ENCODE measurements at regions not wholly inside any gene's neighbourhood (a gene's known extent, or its start where the extent isn't known, plus 50 kb on each side); places are given as distances from the start of the nearest gene placed in this dataset.
"Not testable (repeated sequence)": the region's sequence is repeated elsewhere in the genome, so short reads cannot be mapped to it uniquely, and the experiment has no call there.

DNA sequence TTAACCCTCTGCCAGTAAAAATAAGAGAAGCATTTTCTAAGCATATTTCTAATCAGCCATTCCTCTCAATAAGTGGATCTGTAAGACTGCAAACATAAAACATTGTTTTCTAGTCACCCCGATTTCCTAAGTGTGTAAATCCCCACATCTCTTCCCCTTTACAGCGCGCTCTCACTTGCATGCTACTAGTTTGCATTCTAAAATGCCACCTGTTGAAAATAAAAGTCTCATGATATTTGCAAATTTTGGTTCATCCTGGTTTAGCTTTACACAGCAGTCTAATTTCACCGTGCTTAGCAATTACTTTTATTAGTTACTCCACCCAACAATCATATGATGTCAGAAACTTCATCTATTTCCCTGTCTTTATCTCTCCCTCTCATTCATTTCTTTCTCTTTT is 1230.7 kb upstream of the ZEB2 start:
- DNase-seq, result no peak

DNA sequence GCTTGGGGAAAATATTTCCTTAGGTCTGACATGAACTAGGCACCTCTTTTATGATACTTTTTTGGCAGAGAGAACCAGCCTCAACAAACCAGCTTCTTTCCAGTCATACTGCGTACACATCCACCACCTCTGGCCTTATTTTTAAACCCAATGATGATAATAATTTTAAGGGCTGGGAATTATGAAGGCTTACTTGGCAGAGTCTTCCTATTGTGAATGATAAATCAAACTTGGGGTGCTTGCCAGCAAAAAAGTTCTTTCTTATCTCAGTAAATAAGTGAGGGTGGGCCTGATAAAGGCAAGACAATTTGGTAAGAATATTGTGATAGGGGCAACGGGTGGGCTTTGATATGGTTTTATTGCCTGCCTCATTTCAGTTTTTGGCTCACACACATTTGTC is 1230.2 kb upstream of the ZEB2 start:
- no peak for DNase-seq

- DNase-seq, result no peak
These were observed 1229.6 kb upstream of the ZEB2 start for GRCh38 chr2:145749556-145749955.

GRCh38 chr2:145748927-145749326 is 1229.0 kb upstream of the ZEB2 start:
- no peak for DNase-seq

DNA sequence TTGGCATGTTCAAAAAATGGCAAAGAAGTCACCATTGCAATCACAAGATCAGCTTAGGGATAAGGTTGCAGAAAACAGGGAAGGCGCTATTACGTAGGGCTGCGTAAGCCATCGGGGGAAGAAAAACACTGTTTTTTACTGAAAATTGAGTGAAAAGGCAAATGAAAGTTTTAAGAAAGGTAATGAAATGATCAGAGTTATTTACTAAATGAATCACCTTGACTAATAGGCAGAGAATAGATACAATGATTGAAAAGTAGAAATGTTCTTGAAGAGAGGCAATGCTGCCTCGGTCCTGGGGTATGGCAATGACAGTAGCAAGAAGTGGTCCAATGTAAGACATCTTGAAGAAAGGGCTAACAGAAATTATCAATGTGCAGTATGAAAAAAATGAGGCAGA is 1227.8 kb upstream of the ZEB2 start:
- no peak for DNase-seq

- DNase-seq, result not testable (repeated sequence)
These were observed 1225.4 kb upstream of the ZEB2 start for GRCh38 chr2:145745387-145745721.

DNA sequence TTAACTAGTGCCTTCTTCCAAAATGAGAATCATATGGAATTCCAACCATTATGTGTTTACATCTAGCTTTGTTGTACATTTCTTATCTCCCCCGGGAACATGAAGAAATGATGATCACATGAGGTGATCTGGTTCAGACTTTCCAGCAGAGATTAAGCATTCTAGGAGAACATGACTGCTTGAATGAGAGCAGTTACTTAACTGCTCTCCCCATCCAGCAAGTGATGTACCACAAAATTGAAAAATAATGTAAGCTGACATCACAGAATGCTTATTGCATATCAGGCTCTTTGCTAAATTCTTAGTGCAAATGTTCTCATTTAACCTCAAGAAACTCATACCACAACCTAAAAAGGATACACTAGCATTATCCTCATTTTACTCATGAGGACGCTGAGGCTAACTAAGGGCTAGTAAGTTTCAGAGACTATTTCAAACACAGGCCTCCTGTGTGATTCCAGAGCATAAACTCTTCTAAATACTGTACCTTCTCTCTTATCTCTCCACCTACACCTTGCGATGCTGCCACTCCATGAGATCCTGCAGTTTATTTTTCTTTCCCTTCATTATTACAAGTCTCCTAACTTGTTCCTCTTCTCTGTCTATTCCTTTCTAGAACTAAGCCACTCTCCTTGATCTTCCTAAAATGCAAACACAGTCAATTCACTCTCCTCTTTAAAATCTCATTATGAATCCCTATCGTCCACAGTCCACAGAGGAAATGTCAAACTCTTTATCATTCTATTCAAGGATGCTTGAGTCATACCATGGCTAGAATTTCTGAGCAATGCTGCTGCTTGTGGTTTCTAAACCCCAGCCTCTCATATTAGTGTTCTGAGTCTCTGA is 1224.8 kb upstream of the ZEB2 start:
- peak; percentile 59 for DNase-seq

DNA sequence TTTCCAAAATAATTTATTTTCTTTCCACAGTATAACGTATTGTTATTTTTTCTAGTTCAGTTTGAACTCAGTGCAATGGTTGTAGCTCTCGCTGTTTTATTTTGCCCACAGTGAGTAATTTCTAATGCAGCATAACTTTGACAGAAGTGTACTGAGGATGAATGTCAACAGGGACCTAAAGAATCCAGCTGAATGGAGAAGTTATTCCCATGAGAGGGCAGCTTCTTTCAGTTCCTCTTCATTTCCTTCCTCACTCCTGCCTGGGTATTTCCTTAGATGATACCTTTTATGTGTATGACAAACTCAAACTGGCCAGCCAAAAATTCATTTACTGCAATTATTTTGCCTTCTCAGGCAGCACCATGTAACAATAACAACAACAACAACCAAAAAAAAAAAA is 1223.1 kb upstream of the ZEB2 start:
- peak; percentile 68 for DNase-seq

DNA sequence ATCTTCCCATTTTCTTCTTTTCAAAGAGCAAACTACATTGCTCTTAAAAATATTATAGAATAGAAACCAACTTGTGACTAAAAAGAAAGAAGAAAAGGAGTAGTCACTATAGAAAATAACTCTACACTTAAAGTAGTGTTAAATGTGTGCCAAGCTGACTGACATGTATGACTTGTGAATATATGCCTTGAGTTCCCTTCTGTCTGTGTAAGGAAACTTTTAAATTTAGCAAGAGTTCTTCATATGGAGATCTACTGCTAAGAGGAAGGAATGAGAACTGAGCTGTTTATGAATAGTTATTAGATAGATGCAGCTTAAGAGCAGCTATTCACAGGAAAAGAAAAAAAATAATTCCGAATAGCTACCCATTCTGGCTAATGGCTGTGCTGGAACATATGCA is 1221.7 kb upstream of the ZEB2 start:
- no peak for DNase-seq

DNA sequence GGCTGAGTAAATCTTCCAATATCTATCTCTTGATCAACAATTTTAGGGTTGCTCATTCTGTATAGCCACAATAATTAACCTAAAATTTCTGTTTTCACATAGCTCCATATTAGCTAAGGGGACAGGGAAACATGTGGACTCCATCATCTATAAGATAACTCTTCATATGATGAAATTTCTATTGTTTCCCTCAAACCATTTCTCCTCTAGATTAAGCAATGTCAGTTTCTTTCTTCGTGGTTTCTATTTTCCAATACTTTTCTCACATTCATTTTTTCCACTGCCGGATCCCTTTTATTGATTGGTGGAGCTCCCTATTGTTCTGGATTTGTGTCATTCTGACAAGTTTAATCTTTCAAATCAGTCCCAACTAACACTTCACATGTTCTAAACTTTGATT is 1221.3 kb upstream of the ZEB2 start:
- no peak for DNase-seq

DNA sequence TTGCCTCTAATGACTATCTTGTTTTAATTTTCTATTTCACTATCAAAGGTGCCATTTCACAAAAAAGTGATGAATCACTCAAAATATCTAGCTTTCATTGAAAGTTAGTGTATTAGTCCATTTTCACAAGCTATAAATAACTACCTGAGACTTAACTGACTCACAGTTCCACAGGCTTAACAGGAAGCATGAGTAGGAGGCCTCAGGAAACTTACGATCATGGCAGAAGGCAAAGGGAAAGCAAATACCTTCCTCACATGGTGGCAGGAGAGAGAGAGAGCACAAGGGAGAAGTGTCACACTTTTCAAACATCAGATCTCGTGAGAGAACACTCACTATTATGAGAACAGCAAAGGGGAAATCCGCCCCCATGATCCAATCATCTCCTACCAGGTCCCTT is 1220.4 kb upstream of the ZEB2 start:
- DNase-seq, result no peak

- no peak for DNase-seq
These were observed 1219.8 kb upstream of the ZEB2 start for GRCh38 chr2:145739681-145740080.

- no peak for DNase-seq
These were observed 1217.0 kb upstream of the ZEB2 start for GRCh38 chr2:145736871-145737270.

DNA sequence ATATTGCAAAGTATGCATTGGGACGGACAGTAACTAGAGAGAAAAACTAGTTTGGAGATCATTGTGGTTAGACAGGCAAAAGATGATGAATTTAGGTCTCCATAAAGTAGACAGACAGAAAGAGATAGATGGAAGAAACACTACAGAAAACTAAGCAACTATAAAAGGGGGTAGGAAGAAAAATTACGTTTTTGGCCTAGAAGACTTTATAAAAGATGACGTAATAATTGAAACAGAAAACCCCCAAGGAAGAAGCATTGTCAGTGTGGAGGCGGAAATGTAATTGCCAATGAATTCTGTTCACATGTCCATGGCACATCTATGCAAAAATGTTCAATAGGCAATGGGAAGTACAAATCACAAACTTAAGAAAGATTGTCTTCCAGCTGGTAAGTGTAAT is 1211.5 kb upstream of the ZEB2 start:
- no peak for DNase-seq

GRCh38 chr2:145729993-145730770 is 1210.3 kb upstream of the ZEB2 start:
- DNase-seq, result no peak

DNA sequence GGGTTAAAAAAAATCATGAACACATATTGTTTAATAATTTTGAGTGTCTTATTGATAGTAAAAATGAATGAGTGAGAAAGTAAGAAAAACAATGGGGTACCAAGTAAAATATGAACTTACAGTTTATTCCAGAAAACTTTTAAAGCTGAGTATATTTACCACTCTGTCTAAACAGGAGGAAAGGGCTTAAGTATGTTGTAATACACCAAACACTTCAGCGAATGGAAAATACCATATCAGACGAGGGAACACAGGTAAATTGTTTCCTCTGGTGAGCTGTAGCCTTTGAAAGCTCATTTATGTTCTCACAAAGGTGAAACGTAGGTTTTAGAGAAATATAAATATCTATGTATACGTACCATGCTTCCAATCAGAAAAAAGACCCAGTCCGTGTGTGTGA is 1209.6 kb upstream of the ZEB2 start:
- DNase-seq, result no peak

GRCh38 chr2:145728511-145728910 is 1208.6 kb upstream of the ZEB2 start:
- no peak for DNase-seq

DNA sequence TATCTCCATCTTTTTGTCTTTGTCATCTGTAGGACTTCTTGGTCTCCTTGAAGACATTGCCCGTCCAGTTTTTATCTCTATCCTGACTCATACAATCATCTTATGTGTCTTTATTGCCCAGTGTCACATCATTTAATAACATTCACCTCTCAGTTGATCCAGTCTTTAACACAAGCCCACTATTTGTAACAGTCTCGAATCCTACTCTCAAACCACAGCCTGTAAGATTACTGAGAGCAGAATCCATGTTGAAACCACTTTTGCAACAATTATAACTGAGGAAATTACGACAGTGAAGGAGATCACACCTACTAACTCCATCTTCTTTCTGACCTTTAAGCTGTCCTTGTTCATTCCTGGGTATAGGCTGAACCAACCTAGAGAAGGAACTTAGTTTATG is 1206.0 kb upstream of the ZEB2 start:
- DNase-seq, result no peak

DNA sequence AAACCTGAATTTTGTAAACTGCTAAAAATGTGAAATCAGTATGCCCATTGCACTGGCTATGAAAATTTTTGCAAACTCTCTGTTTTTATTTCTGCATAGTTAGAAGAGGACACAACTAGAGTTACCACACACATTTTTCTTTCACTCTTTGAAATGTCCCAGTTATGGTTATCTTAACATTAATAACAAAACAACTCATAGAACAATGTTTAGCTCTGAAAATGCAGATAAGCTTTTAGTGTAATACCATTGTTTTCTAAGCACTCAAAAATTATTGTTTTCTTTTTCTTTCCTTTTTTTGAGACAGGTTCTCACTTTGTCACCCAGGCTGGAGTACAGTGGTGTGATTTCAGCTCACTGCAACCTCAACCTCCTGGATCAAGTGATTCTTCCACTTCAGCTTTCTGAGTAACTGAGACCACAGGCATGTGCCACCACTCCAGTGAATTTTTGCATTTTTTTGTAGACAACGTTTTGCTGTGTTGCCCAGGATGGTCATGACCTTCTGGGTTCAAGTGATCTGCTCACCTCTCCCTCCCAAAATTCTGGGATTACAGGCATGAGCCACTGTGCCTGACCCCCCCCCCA is 1204.5 kb upstream of the ZEB2 start:
- DNase-seq, result no peak

- DNase-seq, result no peak
These were observed 1204.0 kb upstream of the ZEB2 start for GRCh38 chr2:145723872-145724271.

GRCh38 chr2:145721681-145722080 is 1201.8 kb upstream of the ZEB2 start:
- no peak for DNase-seq

GRCh38 chr2:145715601-145716000 is 1195.7 kb upstream of the ZEB2 start:
- no peak for DNase-seq

DNA sequence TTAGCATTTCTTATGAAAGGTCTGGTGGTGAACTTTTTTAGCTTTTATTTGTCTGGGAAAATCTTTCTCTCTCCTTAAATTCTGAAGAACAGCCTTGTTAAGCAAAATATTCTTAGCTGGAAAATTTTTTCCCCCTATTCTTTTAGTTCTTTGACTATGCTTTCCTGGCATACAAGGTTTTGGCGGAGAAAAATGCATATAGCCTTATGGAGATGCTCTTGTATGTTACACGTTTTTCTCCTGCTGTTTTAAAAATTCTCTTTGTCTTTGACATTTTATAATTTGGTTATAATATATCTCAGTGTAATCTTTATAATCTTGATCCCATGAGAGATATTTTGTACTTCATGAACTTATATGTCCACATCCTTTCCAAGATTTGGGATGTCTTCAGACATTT is 1190.4 kb upstream of the ZEB2 start:
- DNase-seq, result no peak

DNA sequence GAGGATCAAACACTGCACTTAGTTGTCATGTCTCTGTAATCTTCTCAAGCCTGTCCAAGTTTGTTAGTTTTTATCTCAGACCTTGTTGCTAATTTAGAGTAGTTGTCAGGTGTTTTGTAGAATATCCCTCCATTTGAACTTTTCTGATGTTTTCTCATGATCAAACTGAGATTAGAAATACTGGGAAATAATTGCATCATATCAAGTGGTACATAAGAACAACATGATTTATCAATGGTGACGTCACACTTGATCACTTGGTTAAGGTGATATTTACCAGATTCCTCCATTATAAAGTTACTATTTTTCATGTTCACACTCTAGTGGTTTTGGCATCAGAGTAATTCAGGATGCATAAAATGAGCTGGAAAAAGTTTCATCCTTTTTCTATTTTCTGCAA is 1182.4 kb upstream of the ZEB2 start:
- no peak for DNase-seq
